OCI-LY1 (cell line): ENCODE measurements at regions not wholly inside any gene's neighbourhood (a gene's known extent, or its start where the extent isn't known, plus 50 kb on each side); places are given as distances from the start of the nearest gene placed in this dataset.

Source experiments
- H2AFZ ChIP-seq: fragments of 200-600 bp; sonication (generic), shearing (Covaris generic); 2 replicates; pipeline ENCODE4 v1.6.0; 2014; ENCODE audit warnings: antibody characterized with exemption, mild to moderate bottlenecking, low read length
- H3F3A ChIP-seq: fragments of 200-600 bp; sonication (generic), shearing (Covaris generic); 2 replicates; pipeline ENCODE4 v1.6.0; 2014; ENCODE audit warnings: mild to moderate bottlenecking, antibody characterized with exemption, low read length, moderate library complexity; ENCODE audit not compliant: insufficient read depth
- H3K27ac ChIP-seq: fragments of 200-600 bp; sonication (generic); 2 replicates; pipeline ENCODE4 v1.5.1; 2014; ENCODE audit warnings: low read length, mixed run types, mild to moderate bottlenecking, low read depth; ENCODE audit not compliant: poor library complexity, severe bottlenecking
- H3K27me3 ChIP-seq: fragments of 200-600 bp; sonication (generic); 2 replicates; pipeline ENCODE4 v1.6.0; 2014; ENCODE audit warnings: antibody characterized with exemption, mild to moderate bottlenecking, low read length, moderate library complexity; ENCODE audit not compliant: insufficient read depth
- H3K36me3 ChIP-seq: fragments of 200-600 bp; sonication (generic); 2 replicates; pipeline ENCODE4 v1.6.1; 2014; ENCODE audit warnings: mild to moderate bottlenecking, antibody characterized with exemption, low read length, moderate library complexity, mixed read lengths; ENCODE audit not compliant: insufficient read depth
- H3K4me1 ChIP-seq: fragments of 200-600 bp; sonication (generic); 2 replicates; pipeline ENCODE4 v1.5.1; 2014; ENCODE audit warnings: mild to moderate bottlenecking, low read length, moderate library complexity; ENCODE audit not compliant: insufficient read depth, severe bottlenecking
- H3K4me2 ChIP-seq: fragments of 200-600 bp; sonication (generic), shearing (Covaris generic); 2 replicates; pipeline ENCODE4 v1.6.1; 2014; ENCODE audit warnings: low read length
- H3K4me3 ChIP-seq: fragments of 200-600 bp; sonication (generic); 2 replicates; pipeline ENCODE4 v1.5.1; 2014; ENCODE audit warnings: low read length, low read depth, mild to moderate bottlenecking, mixed read lengths; ENCODE audit not compliant: poor library complexity, severe bottlenecking
- H3K79me2 ChIP-seq: fragments of 200-600 bp; shearing (Covaris generic); 2 replicates; pipeline ENCODE4 v1.6.1; 2016; ENCODE audit warnings: mixed run types, low read length, mixed read lengths; ENCODE audit not compliant: insufficient read depth
- H3K9ac ChIP-seq: fragments of 200-600 bp; sonication (generic), shearing (Covaris generic); 2 replicates; pipeline ENCODE4 v1.6.1; 2014; ENCODE audit warnings: mild to moderate bottlenecking, low read length, mixed read lengths
- H3K9me2 ChIP-seq: fragments of 200-600 bp; sonication (generic), shearing (Covaris generic); 2 replicates; pipeline ENCODE4 v1.6.1; 2014; ENCODE audit warnings: low read depth, mild to moderate bottlenecking, low read length, mixed read lengths
- H3K9me3 ChIP-seq: fragments of 200-600 bp; shearing (Covaris generic); 2 replicates; pipeline ENCODE4 v1.6.1; 2014; ENCODE audit warnings: low read length, mixed read lengths
- H4K20me1 ChIP-seq: fragments of 200-600 bp; sonication (generic), shearing (Covaris generic); 2 replicates; pipeline ENCODE4 v1.6.0; 2016; ENCODE audit warnings: mild to moderate bottlenecking, low read length; ENCODE audit not compliant: insufficient read depth
- EZH2 ChIP-seq: fragments of 200-600 bp; sonication (generic), shearing (Covaris generic); IDR thresholded peaks from 2 replicates; pipeline ENCODE4 v1.8.0; 2017; ENCODE audit warnings: borderline replicate concordance, mixed run types, mild to moderate bottlenecking, antibody characterized with exemption, low read length, moderate library complexity, mixed read lengths
- TF ChIP-seq, protein P1 (sequence below): fragments of 200-600 bp; sonication (generic), shearing (Covaris generic); IDR thresholded peaks from 2 replicates; pipeline ENCODE4 v1.5.1; 2017; ENCODE audit warnings: mild to moderate bottlenecking, antibody characterized with exemption, low read length, moderate library complexity, mixed read lengths

DNA sequence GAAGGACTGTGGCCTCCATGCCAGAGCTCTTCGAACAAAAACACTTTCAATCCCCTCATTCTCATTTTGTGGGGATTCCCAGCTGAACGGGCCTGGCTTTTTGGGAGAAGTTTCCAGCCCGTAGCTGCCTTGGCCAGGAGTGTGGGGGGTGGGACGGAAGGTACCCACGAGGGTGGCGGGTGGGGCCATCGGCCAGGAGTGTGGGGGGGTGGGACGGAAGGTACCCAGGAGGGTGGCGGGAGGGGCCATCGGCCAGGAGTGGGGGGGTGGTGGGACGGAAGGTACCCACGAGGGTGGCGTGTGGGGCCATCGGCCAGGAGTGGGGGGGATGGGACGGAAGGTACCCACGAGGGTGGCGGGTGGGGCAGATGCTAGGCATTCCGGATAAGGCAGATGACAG is 71.7 kb upstream of the ZBTB18 start:
- TF ChIP-seq, protein P1, sequence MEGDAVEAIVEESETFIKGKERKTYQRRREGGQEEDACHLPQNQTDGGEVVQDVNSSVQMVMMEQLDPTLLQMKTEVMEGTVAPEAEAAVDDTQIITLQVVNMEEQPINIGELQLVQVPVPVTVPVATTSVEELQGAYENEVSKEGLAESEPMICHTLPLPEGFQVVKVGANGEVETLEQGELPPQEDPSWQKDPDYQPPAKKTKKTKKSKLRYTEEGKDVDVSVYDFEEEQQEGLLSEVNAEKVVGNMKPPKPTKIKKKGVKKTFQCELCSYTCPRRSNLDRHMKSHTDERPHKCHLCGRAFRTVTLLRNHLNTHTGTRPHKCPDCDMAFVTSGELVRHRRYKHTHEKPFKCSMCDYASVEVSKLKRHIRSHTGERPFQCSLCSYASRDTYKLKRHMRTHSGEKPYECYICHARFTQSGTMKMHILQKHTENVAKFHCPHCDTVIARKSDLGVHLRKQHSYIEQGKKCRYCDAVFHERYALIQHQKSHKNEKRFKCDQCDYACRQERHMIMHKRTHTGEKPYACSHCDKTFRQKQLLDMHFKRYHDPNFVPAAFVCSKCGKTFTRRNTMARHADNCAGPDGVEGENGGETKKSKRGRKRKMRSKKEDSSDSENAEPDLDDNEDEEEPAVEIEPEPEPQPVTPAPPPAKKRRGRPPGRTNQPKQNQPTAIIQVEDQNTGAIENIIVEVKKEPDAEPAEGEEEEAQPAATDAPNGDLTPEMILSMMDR, result no peak

DNA sequence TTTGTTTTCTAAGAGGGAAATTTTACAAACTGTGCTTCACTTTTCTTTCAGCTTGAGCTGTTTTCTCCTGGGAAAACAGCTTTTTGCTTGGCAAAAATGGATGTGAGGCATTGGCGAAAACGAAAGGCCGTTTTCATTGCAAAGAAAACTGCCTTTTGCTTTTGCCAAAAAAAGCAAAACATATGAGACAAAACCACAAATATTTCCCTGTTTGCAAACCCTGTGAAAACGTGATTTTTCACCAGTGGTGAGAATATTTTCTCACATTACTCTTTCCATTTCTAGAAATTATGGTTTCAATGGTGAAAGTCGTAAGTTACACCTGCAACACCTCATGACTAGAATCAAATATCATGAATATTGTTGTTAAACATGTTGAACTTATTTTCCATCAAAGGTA is 74.0 kb upstream of the ZBTB18 start:
- Histone ChIP-seq H3K9me2 (no peaks in the 10 kb centered on the region), H3K4me2 (no peak overlapping the region), H3K9ac (no peak overlapping the region), H3K4me3 (no peak overlapping the region), H3K27ac (no peak overlapping the region), H3F3A (no peaks in the 10 kb centered on the region), H2AFZ (no peak overlapping the region), H3K36me3 (no peaks in the 10 kb centered on the region), H3K9me3 (no peaks in the 10 kb centered on the region), H4K20me1 (no peaks in the 10 kb centered on the region), H3K79me2 (no peaks in the 10 kb centered on the region), H3K4me1 (no peaks in the 10 kb centered on the region), H3K27me3 (no peaks in the 10 kb centered on the region)
- no peak for TF ChIP-seq EZH2
- TF ChIP-seq, protein P1, result no peak

More for the DNA sequence above, 71.7 kb upstream of the ZBTB18 start:
- H3K4me1 ChIP-seq, result no peaks in the 10 kb centered on the region
- no peaks in the 10 kb centered on the region for H3F3A ChIP-seq
- no peak overlapping the region for H3K27ac ChIP-seq
- H3K9me3 ChIP-seq, result no peaks in the 10 kb centered on the region
- no peaks in the 10 kb centered on the region for H4K20me1 ChIP-seq
- no peak overlapping the region for H3K4me2 ChIP-seq
- no peaks in the 10 kb centered on the region for H3K27me3 ChIP-seq
- no peak overlapping the region for H3K9ac ChIP-seq
- H3K9me2 ChIP-seq, result no peaks in the 10 kb centered on the region
- no peak overlapping the region for H3K4me3 ChIP-seq
- no peaks in the 10 kb centered on the region for H3K36me3 ChIP-seq
- H2AFZ ChIP-seq, result no peak overlapping the region
- H3K79me2 ChIP-seq, result no peaks in the 10 kb centered on the region

DNA sequence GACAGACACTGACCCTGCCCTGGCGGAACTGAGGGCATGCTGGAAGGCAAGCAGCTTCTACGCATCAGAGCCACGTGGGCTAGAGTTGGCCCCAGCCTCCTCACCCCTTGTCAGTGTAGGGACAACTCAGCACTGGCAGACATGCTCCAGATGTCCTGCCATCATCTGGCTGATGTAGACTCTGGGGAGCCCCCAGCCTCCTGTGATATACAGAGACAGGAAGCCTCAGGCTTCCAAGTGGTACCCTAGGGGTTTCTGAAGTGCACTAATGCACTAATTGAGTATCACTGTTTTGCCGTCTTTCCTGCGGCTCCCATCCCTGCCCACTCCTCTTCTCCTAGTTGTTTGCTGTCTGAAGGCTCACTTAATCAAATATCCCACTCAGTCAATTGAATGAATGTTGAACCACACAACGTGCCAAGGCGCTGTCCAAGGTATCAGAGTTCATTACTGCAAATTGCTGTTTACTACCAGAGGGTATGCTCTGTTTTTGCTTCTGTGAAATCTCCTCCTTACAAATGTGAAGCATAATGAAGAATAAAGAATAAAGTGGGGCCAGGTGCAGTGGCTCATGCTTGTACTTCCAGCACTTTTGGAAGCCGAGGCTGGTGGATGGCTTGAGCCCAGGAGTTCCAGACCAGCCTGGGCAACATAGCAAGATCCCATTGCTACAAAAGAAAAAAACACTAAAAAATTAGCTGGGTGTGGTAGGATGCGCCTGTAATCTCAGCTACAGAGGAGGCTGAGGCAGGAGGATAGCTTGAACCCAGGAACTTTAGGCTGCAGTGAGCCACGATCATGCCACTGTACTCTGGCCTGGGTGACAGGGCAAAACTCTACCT is 76.4 kb upstream of the ZBTB18 start:
- Histone ChIP-seq H3F3A (no peaks in the 10 kb centered on the region), H2AFZ (no peak overlapping the region), H3K9ac (no peak overlapping the region), H4K20me1 (no peaks in the 10 kb centered on the region), H3K4me3 (no peak overlapping the region), H3K79me2 (no peaks in the 10 kb centered on the region), H3K36me3 (no peaks in the 10 kb centered on the region), H3K4me2 (no peak overlapping the region), H3K4me1 (no peaks in the 10 kb centered on the region), H3K27me3 (no peaks in the 10 kb centered on the region), H3K9me2 (no peaks in the 10 kb centered on the region), H3K27ac (no peak overlapping the region), H3K9me3 (no peaks in the 10 kb centered on the region)
- no peak for TF ChIP-seq EZH2
- TF ChIP-seq, protein P1, result no peak
